Upper lobe of left lung (tissue), 6 donors: ENCODE measurements at regions not wholly inside any gene's neighbourhood (a gene's known extent, or its start where the extent isn't known, plus 50 kb on each side); places are given as distances from the start of the nearest gene placed in this dataset.

Source experiments
- ATAC-seq, 2 donors: fragments of 200-7000 bp; cut with Tn5 transposase; one replicate each; pipeline ENCODE4 v1.9.1; 2022; ENCODE audit warnings: mild to moderate bottlenecking in 2 of 2, moderate library complexity in 2 of 2; ENCODE audit not compliant: low FRiP score in 2 of 2
- DNase-seq, 2 donors: peaks; one replicate each; pipeline ENCODE4 v3.0.0-alpha.2; 2019 to 2020
- H3K27ac ChIP-seq, 4 donors: fragments of 200-600 bp; sonication (generic); one replicate each; pipeline ENCODE4 v1.5.1; 2016 to 2019
- H3K27me3 ChIP-seq, 4 donors: fragments of 200-600 bp; sonication (generic); one replicate each; pipeline ENCODE4 v1.5.1; 2017 to 2019
- H3K36me3 ChIP-seq, 4 donors: fragments of 200-600 bp; sonication (generic); one replicate each; pipeline ENCODE4 v1.5.1; 2016 to 2019
- H3K4me1 ChIP-seq, 4 donors: fragments of 200-600 bp; sonication (generic); one replicate each; pipeline ENCODE4 v1.5.1; 2018 to 2019
- H3K4me3 ChIP-seq, 4 donors: fragments of 200-600 bp; sonication (generic); one replicate each; pipeline ENCODE4 v1.5.1; 2017 to 2019; ENCODE audit warnings: mild to moderate bottlenecking in 2 of 4, moderate library complexity in 1 of 4
- H3K9me3 ChIP-seq, 4 donors: fragments of 200-600 bp; sonication (generic); one replicate each; pipeline ENCODE4 v1.5.1; 2018 to 2019
- EP300 ChIP-seq, 4 donors: sonication (generic); formaldehyde crosslinking; IDR thresholded peaks; one replicate each; pipeline ENCODE4 v1.5.1; 2017; ENCODE audit warnings: antibody characterized with exemption in 4 of 4, control low read depth in 2 of 4
- POLR2A ChIP-seq, 4 donors: fragments of 450-650 bp; IDR thresholded peaks; one replicate each; pipeline ENCODE4 v1.5.1; 2016 to 2017; ENCODE audit warnings: antibody characterized with exemption in 4 of 4, mild to moderate bottlenecking in 2 of 4
- POLR2AphosphoS5 ChIP-seq, 2 donors: sonication (generic); formaldehyde crosslinking; IDR thresholded peaks; one replicate each; pipeline ENCODE4 v1.5.1; 2017; ENCODE audit warnings: antibody characterized with exemption in 2 of 2
- WGBS, 2 donors: methylation state at CpG; one replicate each; pipeline ENCODE4 v1.1.5; 2017 to 2018; 5-methylcytosine and 5-hydroxymethylcytosine counted together
- TF ChIP-seq, protein P1 (sequence below), 6 experiments: fragments of 450-650 bp in 4 of 6; fragments of 200-600 bp in 2 of 6; sonication (generic) in 2 of 6; IDR thresholded peaks; one replicate each; pipeline ENCODE4 v1.5.1; 2016 to 2019; ENCODE audit warnings: antibody characterized with exemption in 6 of 6
- donor health status: DM: no; HTN: no; CAD: no; lungs with moderate emphysema.
- donor health status: DM: no; HTN: yes; CAD: no; lungs with severe emphysema.

DNA sequence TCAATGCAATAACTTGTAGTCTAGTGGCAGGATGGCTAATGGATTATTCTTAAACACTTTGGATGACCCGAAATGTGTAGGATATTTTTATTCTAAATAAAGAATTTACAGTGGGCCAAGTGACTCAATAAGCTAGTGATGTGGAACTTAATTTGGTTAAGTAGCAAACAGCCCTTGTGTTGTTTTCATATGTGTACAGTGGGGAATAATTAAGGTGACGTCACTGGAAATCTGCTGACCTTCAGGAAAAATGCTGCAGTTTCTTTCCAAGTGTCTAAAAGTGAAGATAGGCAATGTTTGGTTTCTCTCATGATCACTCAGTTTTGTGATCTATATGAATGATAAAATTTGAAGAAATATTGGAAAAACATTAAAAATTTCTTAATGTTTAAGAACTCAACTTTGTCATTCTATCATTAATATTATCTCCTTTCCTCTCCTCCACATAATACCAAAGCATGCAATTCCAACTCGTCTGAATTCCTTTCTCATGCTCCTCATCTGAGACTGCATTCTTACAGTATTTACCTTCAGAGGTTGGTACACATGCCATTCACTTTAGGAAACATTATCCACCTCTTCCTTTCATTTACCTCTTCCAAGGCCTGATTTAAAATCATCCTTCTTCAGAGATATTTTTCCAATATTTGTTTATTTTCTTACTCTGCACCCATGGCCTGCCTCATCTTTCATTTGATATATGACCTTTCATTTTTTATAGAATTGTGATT, 414.6 kb upstream of the ARPP21 start:
- H3K9me3 ChIP-seq = no peaks in the 10 kb centered on the region
- no peak for TF ChIP-seq POLR2A (IDR thresholded peaks at IDR 0.05)
- TF ChIP-seq, protein P1, sequence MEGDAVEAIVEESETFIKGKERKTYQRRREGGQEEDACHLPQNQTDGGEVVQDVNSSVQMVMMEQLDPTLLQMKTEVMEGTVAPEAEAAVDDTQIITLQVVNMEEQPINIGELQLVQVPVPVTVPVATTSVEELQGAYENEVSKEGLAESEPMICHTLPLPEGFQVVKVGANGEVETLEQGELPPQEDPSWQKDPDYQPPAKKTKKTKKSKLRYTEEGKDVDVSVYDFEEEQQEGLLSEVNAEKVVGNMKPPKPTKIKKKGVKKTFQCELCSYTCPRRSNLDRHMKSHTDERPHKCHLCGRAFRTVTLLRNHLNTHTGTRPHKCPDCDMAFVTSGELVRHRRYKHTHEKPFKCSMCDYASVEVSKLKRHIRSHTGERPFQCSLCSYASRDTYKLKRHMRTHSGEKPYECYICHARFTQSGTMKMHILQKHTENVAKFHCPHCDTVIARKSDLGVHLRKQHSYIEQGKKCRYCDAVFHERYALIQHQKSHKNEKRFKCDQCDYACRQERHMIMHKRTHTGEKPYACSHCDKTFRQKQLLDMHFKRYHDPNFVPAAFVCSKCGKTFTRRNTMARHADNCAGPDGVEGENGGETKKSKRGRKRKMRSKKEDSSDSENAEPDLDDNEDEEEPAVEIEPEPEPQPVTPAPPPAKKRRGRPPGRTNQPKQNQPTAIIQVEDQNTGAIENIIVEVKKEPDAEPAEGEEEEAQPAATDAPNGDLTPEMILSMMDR (IDR thresholded peaks at IDR 0.05) = no peak
- no peak for TF ChIP-seq POLR2AphosphoS5 (IDR thresholded peaks at IDR 0.05)
- no peak for TF ChIP-seq EP300 (IDR thresholded peaks at IDR 0.05)
- ATAC-seq = no peak
- DNase-seq = no peak
- H3K4me3 ChIP-seq = no peak overlapping the region
- no peaks in the 10 kb centered on the region for H3K4me1 ChIP-seq
- WGBS, 2 donors = 35 to 36% methylated on average over 3 of the region's 3 CpGs
- H3K27me3 ChIP-seq = no peaks in the 10 kb centered on the region
- no peaks in the 10 kb centered on the region for H3K36me3 ChIP-seq
- no peak overlapping the region for H3K27ac ChIP-seq

DNA sequence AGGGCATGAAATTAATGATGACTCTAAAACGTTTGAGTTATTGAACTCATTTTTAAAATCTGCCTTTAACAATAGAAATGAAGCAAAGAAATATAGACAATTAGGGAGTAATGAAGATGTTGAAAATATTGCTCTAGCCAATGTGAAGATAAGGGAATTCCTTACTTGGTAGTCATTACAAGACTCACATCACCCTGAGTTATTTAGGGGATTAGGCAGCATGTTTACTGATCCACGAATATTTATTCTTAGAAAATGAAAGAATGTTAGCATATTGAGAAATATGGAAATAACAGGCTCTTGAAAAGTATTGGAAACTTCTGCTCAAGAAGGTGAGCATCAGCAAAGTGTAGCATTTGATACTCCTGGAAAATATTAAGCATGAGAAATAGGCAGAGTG, 398.1 kb upstream of the ARPP21 start:
- DNase-seq (no peak), ATAC-seq (no peak)
- Histone ChIP-seq H3K27ac (no peak overlapping the region), H3K9me3 (no peaks in the 10 kb centered on the region), H3K27me3 (no peaks in the 10 kb centered on the region), H3K4me3 (no peak overlapping the region), H3K4me1 (no peaks in the 10 kb centered on the region), H3K36me3 (no peaks in the 10 kb centered on the region)
- TF ChIP-seq, protein P1 (IDR thresholded peaks at IDR 0.05) = no peak
- TF ChIP-seq EP300 (IDR thresholded peaks at IDR 0.05) = no peak
- no peak for TF ChIP-seq POLR2A (IDR thresholded peaks at IDR 0.05)
- TF ChIP-seq POLR2AphosphoS5 (IDR thresholded peaks at IDR 0.05) = no peak
- 28 to 52% methylated on average over 2 of the region's 2 CpGs for WGBS, 2 donors

DNA sequence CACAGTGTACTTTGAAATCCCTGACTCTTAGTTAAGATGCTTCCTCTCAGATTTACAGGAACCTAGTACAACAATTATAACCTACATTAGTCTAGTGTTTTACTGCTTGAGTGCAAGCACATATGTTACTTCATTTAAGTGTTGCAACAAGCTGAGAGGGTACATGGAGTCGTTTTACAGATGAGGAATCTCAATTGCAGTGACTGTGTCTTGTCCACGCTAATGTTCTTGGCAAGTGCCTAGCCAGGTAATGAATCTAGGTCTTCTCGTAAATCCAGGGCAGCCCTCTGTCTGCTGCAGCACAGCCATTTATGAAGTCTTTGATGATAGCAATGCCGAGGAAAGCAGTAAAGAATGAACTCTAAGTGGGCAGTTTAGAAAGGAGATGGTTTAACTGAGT, 384.4 kb upstream of the ARPP21 start:
- 60 to 72% methylated on average over 4 of the region's 4 CpGs for WGBS, 2 donors
- Histone ChIP-seq H3K36me3 (no peaks in the 10 kb centered on the region), H3K27ac (no peak overlapping the region), H3K9me3 (no peaks in the 10 kb centered on the region), H3K27me3 (no peaks in the 10 kb centered on the region), H3K4me3 (no peak overlapping the region), H3K4me1 (no peaks in the 10 kb centered on the region)
- ATAC-seq (no peak), DNase-seq (no peak)
- TF ChIP-seq, protein P1 (IDR thresholded peaks at IDR 0.05) = no peak
- no peak for TF ChIP-seq POLR2AphosphoS5 (IDR thresholded peaks at IDR 0.05)

DNA sequence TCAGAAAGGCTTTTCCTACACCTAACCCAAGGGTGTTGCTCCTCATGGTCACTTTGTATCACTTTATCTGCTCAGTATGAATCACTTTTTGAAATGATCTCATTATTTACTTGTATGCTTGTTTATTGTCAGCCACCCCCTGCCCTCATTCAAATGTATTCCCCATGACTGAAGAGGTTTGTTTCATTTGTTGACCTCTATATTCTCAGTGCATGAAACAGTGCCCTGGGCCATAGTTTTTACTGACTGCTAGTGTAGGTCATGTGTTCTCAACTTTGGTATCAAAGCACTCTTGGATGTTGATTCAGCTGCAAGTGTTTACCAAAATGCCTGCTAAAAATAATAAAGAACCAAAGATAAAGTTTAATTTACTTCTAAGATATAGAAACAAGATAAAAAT, 381.7 kb upstream of the ARPP21 start:
- H3K36me3 ChIP-seq = no peaks in the 10 kb centered on the region
- no peak overlapping the region for H3K4me3 ChIP-seq
- TF ChIP-seq POLR2A (IDR thresholded peaks at IDR 0.05) = no peak
- TF ChIP-seq EP300 (IDR thresholded peaks at IDR 0.05) = no peak
- no peak for TF ChIP-seq POLR2AphosphoS5 (IDR thresholded peaks at IDR 0.05)
- TF ChIP-seq, protein P1 (IDR thresholded peaks at IDR 0.05) = no peak
- H3K27ac ChIP-seq = no peak overlapping the region
- no peaks in the 10 kb centered on the region for H3K9me3 ChIP-seq
- DNase-seq (no peak), ATAC-seq (no peak)
- no peaks in the 10 kb centered on the region for H3K27me3 ChIP-seq
- H3K4me1 ChIP-seq = no peaks in the 10 kb centered on the region

DNA sequence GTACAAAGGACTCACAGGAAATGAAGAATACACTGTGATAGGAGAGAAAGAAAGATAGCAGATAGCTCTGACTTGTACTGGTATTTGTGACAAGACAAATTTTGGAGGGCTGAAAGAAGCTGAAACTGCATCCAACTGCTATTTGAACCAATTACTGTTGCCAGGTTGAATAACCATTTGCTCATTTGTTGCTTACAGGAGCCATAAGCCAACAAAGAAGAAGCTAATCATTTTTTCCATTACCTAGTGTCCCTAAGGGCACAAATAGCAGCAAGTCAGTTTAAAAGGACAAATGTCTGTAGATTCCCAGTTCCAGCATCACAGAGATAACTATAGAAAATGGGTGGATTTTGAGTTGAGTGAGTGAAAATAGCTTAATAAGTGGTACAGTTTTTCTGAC, 376.9 kb upstream of the ARPP21 start:
- no peak overlapping the region for H3K4me3 ChIP-seq
- DNase-seq (no peak), ATAC-seq (no peak)
- no peaks in the 10 kb centered on the region for H3K9me3 ChIP-seq
- no peaks in the 10 kb centered on the region for H3K27me3 ChIP-seq
- TF ChIP-seq, protein P1 (IDR thresholded peaks at IDR 0.05) = no peak
- TF ChIP-seq POLR2A (IDR thresholded peaks at IDR 0.05) = no peak
- no peak for TF ChIP-seq EP300 (IDR thresholded peaks at IDR 0.05)
- TF ChIP-seq POLR2AphosphoS5 (IDR thresholded peaks at IDR 0.05) = no peak
- H3K36me3 ChIP-seq = no peaks in the 10 kb centered on the region
- H3K27ac ChIP-seq = no peak overlapping the region
- H3K4me1 ChIP-seq = no peaks in the 10 kb centered on the region
